Liver (tissue), 8 donors: ENCODE measurements at regions not wholly inside any gene's neighbourhood (a gene's known extent, or its start where the extent isn't known, plus 50 kb on each side); places are given as distances from the start of the nearest gene placed in this dataset.

Experiments used
- DNase-seq: peaks from one replicate; pipeline ENCODE4 v3.0.0-alpha.2; 2017; ENCODE audit warnings: low spot score
- H3K27ac ChIP-seq, 2 donors: one replicate each; pipeline ENCODE4 v1.7.0; 2013; ENCODE audit warnings: inconsistent platforms in 2 of 2, low read length in 2 of 2, control low read depth in 1 of 2, low read depth in 1 of 2, mild to moderate bottlenecking in 1 of 2
- H3K27me3 ChIP-seq, 4 donors: one replicate each; pipeline versions ENCODE4 v1.6.1 to v1.7.0; 2013; ENCODE audit warnings: low read length in 3 of 4, inconsistent platforms in 1 of 4, mild to moderate bottlenecking in 1 of 4, moderate library complexity in 1 of 4; ENCODE audit not compliant: control insufficient read depth in 4 of 4, insufficient read depth in 4 of 4
- H3K36me3 ChIP-seq, 4 donors: one replicate each; pipeline versions ENCODE4 v1.6.1 to v1.7.0; 2013; ENCODE audit warnings: low read length in 3 of 4, mild to moderate bottlenecking in 3 of 4, low read depth in 1 of 4, moderate library complexity in 1 of 4; ENCODE audit not compliant: control insufficient read depth in 4 of 4, insufficient read depth in 3 of 4
- H3K4me1 ChIP-seq, 4 donors: one replicate each; pipeline versions ENCODE4 v1.6.1 to v1.7.0; 2013; ENCODE audit warnings: low read length in 3 of 4, mild to moderate bottlenecking in 3 of 4, moderate library complexity in 1 of 4; ENCODE audit not compliant: control insufficient read depth in 4 of 4, insufficient read depth in 4 of 4
- H3K4me3 ChIP-seq, 3 donors: one replicate each; pipeline versions ENCODE4 v1.6.1 to v1.7.0; 2013; ENCODE audit warnings: low read length in 3 of 3, control low read depth in 1 of 3, low read depth in 1 of 3, mild to moderate bottlenecking in 1 of 3
- H3K9ac ChIP-seq, 2 donors: one replicate each; pipeline ENCODE4 v1.7.0; 2013; ENCODE audit warnings: low read length in 2 of 2, mild to moderate bottlenecking in 2 of 2, moderate library complexity in 2 of 2, control low read depth in 1 of 2, low read depth in 1 of 2
- H3K9me3 ChIP-seq, 4 donors: one replicate each; pipeline versions ENCODE4 v1.6.1 to v1.7.0; 2013; ENCODE audit warnings: low read length in 3 of 4; ENCODE audit not compliant: control insufficient read depth in 4 of 4
- ATF3 ChIP-seq: IDR thresholded peaks from 2 replicates; pipeline ENCODE4 v1.6.1; 2016; ENCODE audit warnings: antibody characterized with exemption
- CTCF ChIP-seq: fragments of 150-350 bp; IDR thresholded peaks from 2 replicates; pipeline ENCODE4 v1.5.1; 2017; ENCODE audit warnings: improper control_type of control experiment, low read depth, low read length; ENCODE audit not compliant: missing input control
- EGR1 ChIP-seq, 2 donors: IDR thresholded peaks; 2 replicates each; pipeline ENCODE4 v1.6.1; 2016 to 2018; ENCODE audit warnings: antibody characterized with exemption in 2 of 2, low read depth in 2 of 2
- FOXA1 ChIP-seq: IDR thresholded peaks from 2 replicates; pipeline ENCODE4 v1.6.1; 2016; ENCODE audit warnings: antibody characterized with exemption
- GABPA ChIP-seq, 2 donors: IDR thresholded peaks in 1 of 2; conservative IDR thresholded peaks in 1 of 2; 2 replicates each; pipeline ENCODE4 v1.6.1; 2016; ENCODE audit warnings: antibody characterized with exemption in 2 of 2, mild to moderate bottlenecking in 1 of 2, moderate library complexity in 1 of 2
- HNF4A ChIP-seq, 2 donors: conservative IDR thresholded peaks; 2 replicates each; pipeline ENCODE4 v1.6.1; 2016; ENCODE audit warnings: antibody characterized with exemption in 2 of 2, mild to moderate bottlenecking in 2 of 2
- HNF4G ChIP-seq: IDR thresholded peaks from 2 replicates; pipeline ENCODE4 v1.6.1; 2016; ENCODE audit warnings: antibody characterized with exemption
- JUND ChIP-seq, 2 donors: IDR thresholded peaks; 2 replicates each; pipeline ENCODE4 v1.6.1; 2016; ENCODE audit warnings: antibody characterized with exemption in 2 of 2
- MAX ChIP-seq: IDR thresholded peaks from 2 replicates; pipeline ENCODE4 v1.6.1; 2016; ENCODE audit warnings: antibody characterized with exemption
- RAD21 ChIP-seq, 2 donors: IDR thresholded peaks; 2 replicates each; pipeline ENCODE4 v1.6.1; 2016; ENCODE audit warnings: antibody characterized with exemption in 2 of 2, mild to moderate bottlenecking in 2 of 2
- REST ChIP-seq: IDR thresholded peaks from 2 replicates; pipeline ENCODE4 v1.6.1; 2016; ENCODE audit warnings: antibody characterized with exemption, mild to moderate bottlenecking
- RXRA ChIP-seq, 2 donors: IDR thresholded peaks; 2 replicates each; pipeline ENCODE4 v1.6.1; 2017 to 2018; ENCODE audit warnings: antibody characterized with exemption in 2 of 2, mild to moderate bottlenecking in 1 of 2
- SP1 ChIP-seq: IDR thresholded peaks from 2 replicates; pipeline ENCODE4 v1.6.1; 2018; ENCODE audit warnings: antibody characterized with exemption, mild to moderate bottlenecking
- TAF1 ChIP-seq: conservative IDR thresholded peaks from 2 replicates; pipeline ENCODE4 v1.6.1; 2016; ENCODE audit warnings: antibody characterized with exemption, mild to moderate bottlenecking
- YY1 ChIP-seq: IDR thresholded peaks from 2 replicates; pipeline ENCODE4 v1.6.1; 2016; ENCODE audit warnings: antibody characterized with exemption, mild to moderate bottlenecking
- ZBTB33 ChIP-seq: IDR thresholded peaks from 2 replicates; pipeline ENCODE4 v1.6.1; 2016; ENCODE audit warnings: antibody characterized with exemption
- WGBS: extraction: QIAGEN DNeasy Blood & Tissue Kit; methylation state at CpG from one replicate; pipeline ENCODE4 v1.1.7; 2013; 5-methylcytosine and 5-hydroxymethylcytosine counted together
- donor health status: healthy.
- donor health status: healthy.
- donor health status: healthy.
- donor health status: healthy.
- donor health status: healthy.

- H3K9me3 ChIP-seq = no peaks in the 10 kb centered on the region
- no peaks in the 10 kb centered on the region for H3K36me3 ChIP-seq
- TF ChIP-seq REST (no peak), EGR1 (IDR thresholded peaks at IDR 0.05; ENCODE audit: low read depth in 2 of 2) (no peak), JUND (IDR thresholded peaks at IDR 0.05) (no peak), CTCF (no peak), HNF4G (no peak), ZBTB33 (no peak), RXRA (IDR thresholded peaks at IDR 0.05) (no peak), SP1 (no peak), FOXA1 (no peak), MAX (no peak), GABPA (IDR thresholded peaks at IDR 0.05 in 1 of 2, conservative IDR thresholded peaks at IDR 0.05 in 1 of 2) (no peak)
- peaks cover 2 to 21% (median 14%) of the 10 kb centered on the region in 4 donors for H3K4me1 ChIP-seq
- H3K9ac ChIP-seq = no peak overlapping the region
- no peak overlapping the region for H3K27ac ChIP-seq
- no peaks in the 10 kb centered on the region for H3K27me3 ChIP-seq
- no peak overlapping the region for H3K4me3 ChIP-seq
- DNase-seq = no peak
- 82% methylated on average over 7 of the region's 7 CpGs for WGBS
Observed at GRCh38 chr2:138271467-138271866, 230.1 kb upstream of the SPOPL start.

- 72% methylated on average over 4 of the region's 4 CpGs for WGBS
- Histone ChIP-seq H3K4me3 (no peak overlapping the region), H3K27me3 (no peaks in the 10 kb centered on the region), H3K9me3 (no peaks in the 10 kb centered on the region), H3K9ac (no peak overlapping the region), H3K4me1 (peaks cover 0 to 27% (median 21%) of the 10 kb centered on the region in 4 donors), H3K36me3 (no peaks in the 10 kb centered on the region), H3K27ac (no peak overlapping the region)
- no peak for DNase-seq
- TF ChIP-seq FOXA1 (no peak), JUND (IDR thresholded peaks at IDR 0.05) (no peak), MAX (no peak), TAF1 (no peak), CTCF (no peak), ZBTB33 (no peak), ATF3 (no peak), YY1 (no peak), RXRA (IDR thresholded peaks at IDR 0.05) (no peak), SP1 (no peak), HNF4A (conservative IDR thresholded peaks at IDR 0.05) (no peak), EGR1 (IDR thresholded peaks at IDR 0.05; ENCODE audit: low read depth in 2 of 2) (no peak), GABPA (IDR thresholded peaks at IDR 0.05 in 1 of 2, conservative IDR thresholded peaks at IDR 0.05 in 1 of 2) (no peak), RAD21 (IDR thresholded peaks at IDR 0.05) (no peak)
Observed at GRCh38 chr2:138272524-138273195, 228.9 kb upstream of the SPOPL start.
